GM19438 (cell line): ENCODE measurements at regions not wholly inside any gene's neighbourhood (a gene's known extent, or its start where the extent isn't known, plus 50 kb on each side); places are given as distances from the start of the nearest gene placed in this dataset.

ENCODE experiments used
- ATAC-seq: cut with Tn5 transposase; IDR thresholded peaks from one replicate; pipeline ENCODE4 v1.9.1; 2021; ENCODE audit warnings: low read depth; ENCODE audit not compliant: unreplicated experiment

DNA sequence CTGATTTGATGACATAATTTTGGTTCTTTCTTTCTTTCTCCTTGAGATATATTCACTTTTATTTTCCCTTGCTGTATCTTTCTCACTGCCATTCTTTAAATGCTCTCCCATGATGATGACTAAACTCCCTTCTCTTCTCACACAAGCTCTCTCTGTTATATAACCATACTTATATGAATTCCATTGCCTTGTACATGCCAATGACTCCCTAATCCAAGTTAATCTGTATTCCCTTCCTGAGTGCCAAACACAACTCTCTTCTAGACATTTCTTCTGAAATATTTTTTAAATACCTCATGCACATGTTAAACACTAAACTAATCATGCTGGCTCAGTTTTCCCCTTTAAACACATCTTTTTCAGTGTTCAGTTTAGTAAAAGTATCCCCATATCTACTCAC, 62.2 kb upstream of the ST8SIA4 start:
- no peak for ATAC-seq
